ENCODE measurements at regions not wholly inside any gene's neighbourhood (a gene's known extent, or its start where the extent isn't known, plus 50 kb on each side); places are given as distances from the start of the nearest gene placed in this dataset.

DNA sequence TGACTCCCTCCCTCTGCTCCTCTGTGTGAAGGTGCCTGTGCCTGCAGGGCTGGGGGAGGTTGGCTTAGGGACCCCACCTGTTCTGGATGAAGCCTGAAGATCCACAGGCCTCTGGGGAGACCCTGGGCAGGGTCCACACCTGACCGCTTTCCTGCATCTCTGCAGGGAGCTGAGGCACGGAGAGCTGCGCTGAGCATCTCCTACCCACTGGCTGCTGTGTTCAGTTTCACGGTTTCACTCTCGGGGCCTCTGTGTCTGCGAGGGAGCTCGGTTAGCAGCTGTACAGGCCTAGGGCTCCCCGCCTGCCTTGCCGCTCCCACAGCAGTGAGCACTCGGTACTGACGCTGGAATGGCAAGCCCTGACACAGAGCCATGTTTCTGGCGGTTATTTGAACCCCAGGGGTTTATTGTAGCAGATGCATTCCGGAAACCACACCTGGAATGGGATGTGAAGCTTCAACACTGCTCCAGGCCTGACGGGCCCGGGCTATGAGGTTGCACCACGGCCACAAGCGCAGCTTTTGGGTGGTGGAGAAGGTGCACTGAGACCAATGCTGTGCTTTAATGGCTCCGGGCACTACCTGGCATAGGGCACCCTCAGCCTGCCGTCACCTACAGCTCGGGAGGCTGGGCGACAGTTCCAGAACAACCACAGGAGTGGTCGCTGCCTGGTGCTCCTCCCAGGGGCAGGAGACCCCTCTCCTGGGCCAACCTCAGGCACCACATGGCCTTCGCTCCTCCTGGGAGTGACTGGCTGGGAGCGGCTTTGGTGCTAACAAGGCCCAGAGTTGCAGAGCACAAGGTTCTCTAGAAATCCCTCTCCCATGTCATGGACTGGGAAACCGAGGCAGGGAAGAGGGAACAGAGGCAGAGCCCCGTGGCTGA, 257.9 kb downstream of the NDUFA10 start:
- DNase-seq (ENCODE audit: low read depth in 2 of 2) = no peak

DNA sequence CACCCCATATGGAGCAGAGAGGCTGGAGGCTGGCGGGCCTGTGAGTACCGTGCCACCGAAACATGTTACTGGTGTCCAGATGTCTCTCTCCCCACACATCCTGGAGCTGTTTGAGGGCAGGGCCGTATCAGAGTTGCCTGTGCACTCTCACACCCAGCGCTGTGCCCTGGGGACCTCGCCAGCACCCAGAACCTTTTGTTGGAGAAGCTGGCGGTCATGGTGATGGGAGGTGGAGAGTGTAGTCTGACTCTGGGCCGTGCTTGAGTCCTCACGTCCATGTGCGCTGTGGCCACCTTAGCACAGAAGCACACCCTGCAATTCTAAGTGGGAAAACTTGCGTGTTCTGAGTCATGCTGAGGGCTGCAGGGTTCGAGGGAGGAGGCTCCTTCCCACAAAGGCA, 259.2 kb downstream of the NDUFA10 start:
- DNase-seq (ENCODE audit: low read depth in 2 of 2) = no peak

DNA sequence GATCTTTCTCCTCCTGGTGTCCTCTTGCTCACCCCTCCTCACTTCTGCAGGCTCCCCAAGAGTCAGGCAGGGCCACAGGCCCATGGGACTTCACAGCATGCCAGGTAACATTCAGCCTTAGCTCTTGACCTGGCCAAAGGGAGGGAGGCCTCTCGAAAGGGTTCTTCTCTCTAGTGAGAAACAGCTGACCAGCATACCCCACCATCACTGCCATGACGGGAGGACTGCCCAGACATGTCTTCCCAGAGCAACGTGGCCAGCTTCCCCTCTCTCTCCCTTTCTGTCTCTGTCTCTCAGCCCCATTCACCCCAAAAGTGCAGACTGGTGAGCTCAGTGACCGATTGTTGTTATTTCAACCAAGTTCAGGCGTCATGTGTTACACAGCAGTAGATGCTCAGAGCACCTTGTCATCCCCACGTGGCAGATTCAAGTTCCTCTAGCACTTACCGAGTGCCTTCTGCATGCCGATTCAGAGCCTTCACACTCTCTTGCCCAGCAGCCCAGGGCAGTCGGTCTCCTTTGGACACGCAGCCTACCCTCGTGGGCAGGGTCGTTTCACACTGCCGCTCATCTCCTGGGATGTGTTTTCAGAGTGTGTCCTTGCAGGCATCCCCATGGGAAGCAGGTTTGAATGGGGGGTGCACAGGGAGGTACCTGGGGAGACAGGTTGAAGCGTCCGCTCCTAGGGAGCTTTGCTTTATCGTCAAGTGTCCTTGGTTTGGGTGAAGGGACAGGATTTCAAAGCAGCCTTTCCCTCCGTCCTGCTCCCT, 259.9 kb downstream of the NDUFA10 start:
- DNase-seq (ENCODE audit: low read depth in 2 of 2) = no peak

DNA sequence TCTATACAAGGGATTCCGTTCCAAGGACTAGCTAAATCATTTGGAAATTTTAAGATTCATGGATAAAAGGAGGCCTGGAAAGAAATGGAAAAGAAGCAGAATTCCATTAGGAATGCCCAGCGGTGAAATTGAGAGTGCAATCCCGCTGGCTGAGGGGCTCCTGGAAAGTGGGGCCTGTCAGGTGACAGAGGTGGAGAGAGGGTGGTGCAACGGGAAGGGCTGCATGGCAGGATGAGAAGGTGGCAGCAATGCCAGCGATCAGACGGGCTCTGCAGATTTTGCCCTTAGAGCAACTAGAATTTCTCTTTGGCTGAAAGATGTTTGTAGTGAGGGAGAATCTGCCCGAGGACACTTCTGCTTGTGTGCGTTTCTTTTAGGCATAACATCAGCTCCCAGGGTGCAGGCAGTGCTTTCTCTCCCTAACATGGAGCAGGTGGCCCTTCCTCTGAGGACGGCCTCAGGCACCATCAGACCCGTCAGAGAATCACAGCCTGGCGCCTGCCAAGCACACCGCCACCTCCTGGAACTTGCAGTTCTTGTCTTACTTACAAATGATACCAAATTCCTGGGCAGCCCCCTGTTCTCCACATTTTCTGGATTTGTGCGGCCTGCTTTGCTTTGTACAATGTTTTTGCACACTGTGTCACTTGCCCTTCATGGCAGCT, 261.6 kb downstream of the NDUFA10 start:
- DNase-seq (ENCODE audit: low read depth in 2 of 2) = no peak

DNA sequence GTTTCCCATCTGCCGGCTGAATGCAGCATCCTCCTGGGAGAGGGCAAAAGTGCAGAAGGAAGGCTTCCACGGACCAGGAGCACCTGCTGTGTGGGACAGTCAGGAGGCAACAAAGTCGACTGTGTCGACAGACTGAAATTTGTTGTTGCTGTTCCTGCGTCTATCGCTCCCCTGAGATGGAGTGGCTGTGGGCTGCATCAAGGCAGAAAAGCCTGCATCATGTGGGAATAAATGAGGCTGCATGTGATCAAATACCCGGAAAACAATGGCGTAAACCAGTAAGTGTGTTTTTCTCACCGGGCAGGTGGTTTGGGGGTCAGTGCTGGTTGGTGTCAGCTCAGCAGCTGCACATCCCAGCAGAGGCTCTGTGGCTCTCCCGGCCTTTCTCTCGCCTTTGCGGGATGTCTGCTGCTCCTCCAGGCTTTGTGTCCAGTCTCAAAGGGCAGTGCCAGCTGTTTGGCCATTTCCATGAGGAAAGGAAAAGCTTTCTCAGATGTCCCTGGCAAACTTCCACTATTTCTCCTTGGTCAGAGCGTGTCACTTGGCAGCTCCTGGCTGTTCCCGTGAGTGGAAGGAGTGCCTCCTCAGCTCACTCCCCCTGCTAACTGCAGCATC, 262.4 kb downstream of the NDUFA10 start:
- peak in 1 of 2 donors; percentile 9 for DNase-seq (ENCODE audit: low read depth in 2 of 2)

DNA sequence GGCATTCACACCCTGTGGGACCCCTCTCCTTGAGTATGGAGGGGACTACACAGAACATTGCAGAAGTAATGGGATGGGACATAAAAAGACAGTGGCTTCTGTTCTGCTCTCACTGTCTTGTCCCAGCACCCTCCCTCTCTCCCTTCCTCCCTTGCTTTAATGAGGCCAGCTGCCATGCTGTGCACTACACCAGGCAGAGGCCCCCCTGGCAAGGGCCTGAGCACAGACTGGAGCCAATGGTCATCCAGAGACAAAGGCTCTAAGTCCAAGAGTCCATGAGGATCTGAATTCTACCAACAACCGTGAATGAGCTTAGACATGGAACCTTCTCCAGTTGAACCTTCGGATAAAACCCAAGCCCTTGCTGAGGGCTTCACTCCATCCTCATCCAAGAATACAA, 263.0 kb downstream of the NDUFA10 start:
- DNase-seq (ENCODE audit: low read depth in 2 of 2) = no peak

DNA sequence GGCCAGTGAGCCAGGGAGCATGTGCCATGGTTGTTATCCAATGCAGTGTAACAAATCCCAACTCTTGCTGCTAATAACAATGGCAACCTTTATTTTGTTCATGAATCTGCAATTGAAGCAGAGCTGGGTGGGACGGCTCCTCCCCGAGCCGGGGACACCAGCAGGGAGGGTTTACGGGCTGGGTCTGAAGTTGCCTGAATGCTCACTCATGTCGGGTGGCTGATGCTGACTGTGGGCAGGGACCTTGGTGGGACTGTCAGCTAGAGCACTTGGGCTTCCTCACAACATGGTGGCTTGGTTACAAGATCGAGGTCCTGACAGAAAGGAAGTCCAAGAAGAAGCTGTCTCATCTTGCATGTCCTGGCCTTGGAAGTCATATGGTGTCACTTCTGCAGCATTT, 264.5 kb downstream of the NDUFA10 start:
- DNase-seq (ENCODE audit: low read depth in 2 of 2) = no peak

DNA sequence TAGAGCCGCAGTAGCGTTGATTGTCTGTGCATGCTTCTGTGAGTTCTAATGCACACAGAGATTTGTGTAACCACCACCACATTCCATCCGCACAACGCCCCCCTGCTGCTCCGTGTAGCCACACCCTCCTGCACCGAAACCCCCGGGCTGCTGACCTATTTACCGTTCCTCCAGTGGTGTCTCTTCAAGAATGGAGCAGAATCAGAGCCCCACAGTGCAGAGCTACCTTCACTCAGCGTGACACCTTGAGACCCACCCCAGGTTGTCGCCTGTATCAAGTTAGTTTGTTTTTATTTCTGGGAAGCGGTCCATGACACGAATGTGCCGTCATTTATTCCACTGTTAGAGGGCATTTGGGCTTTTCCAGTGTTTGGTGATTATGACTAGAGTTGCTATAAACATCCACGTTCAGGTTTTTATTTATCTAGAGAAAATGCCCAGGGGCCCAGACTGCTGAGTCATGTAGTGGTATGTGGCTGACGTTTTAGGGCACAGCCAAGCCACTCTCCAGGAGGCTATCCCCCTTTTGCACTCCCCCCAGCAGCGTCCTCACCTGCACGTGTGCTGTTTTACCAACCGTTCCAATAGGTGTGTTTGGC, 266.8 kb downstream of the NDUFA10 start:
- peak; percentile 45 to 83 for DNase-seq (ENCODE audit: low read depth in 2 of 2)

DNA sequence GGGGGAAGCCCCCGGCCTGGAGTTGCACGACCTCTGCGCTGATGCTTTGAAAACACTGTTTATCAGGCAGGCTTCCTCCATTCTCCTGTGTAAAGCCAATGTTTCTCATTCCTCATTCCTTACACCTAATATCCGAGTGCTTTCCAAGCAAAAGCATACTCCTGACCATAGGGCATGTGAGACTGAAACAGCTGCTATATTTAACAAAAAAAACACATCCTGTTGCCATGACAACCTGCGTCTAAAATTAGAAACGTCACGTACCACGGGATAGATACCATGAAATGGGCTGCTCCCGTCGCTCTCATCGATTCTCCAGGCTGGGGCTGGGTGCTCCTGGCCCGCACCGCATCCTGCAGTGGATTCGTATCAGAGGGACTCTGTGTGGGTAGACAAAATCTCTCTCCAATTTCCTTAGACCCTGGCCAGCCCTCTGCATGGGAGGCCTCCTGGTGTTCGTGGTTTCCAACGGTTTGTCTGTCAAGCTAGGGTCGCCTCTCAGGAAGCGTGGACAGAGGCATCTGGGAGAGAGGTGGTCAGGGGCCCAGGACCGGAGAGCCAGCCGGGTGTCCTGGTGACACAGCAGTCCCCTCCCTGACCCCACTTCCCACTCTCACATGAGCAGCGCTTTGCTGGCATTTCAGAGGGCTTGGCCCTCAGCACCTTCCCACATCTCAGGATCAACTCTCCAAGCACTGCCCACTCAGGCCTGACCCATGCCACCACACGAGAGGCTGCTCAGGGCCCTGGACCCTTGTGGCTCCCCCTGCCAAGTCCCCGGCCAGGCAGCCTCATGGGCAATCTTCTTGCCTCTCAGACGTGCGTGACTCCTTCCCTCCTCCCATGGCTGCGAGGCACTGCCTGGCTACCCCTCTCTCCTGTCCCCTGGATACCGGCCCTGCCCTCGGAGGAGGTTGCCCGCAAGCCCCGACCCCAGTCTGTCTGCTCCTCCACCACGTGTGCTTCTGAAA, 268.1 kb downstream of the NDUFA10 start:
- peak; percentile 56 to 78 for DNase-seq (ENCODE audit: low read depth in 2 of 2)

DNA sequence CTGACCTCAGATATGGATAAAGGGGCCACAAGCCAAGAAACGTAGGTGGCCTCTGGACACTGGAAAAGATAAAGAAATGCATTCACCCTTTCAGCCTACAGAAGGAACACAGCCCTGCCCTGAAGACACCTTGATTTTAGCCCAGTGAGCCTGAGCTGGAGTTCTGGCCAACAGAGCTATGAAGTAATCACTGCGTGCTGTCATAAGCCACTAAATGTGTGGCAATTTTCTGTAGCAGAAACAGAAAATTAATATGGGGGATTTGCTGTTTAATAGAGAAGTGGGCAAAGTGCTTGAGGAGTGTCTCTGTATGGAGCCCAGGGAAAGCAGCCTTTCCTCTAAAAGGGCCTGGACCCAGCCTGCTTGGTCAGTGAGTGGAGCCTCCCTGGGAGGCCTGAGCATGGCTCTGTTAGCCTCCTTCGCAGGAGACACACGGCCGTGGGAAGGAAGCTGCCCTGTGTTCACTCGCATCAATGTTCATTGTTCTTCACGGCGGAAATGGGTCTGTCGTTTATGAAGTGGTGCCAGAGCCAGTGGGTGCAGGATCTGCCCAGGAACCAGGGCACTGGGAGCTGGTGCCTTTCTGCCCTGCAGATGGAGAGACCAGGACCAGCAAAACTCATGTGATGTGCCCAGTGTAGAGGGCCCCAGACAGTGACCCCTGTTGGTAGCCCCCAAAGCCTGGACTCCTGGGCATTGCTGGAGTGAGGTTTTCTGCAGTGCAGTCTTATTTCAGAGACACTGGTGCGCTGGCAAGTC, 268.9 kb downstream of the NDUFA10 start:
- DNase-seq (ENCODE audit: low read depth in 2 of 2) = peak in 1 of 2 donors; percentile 2

DNA sequence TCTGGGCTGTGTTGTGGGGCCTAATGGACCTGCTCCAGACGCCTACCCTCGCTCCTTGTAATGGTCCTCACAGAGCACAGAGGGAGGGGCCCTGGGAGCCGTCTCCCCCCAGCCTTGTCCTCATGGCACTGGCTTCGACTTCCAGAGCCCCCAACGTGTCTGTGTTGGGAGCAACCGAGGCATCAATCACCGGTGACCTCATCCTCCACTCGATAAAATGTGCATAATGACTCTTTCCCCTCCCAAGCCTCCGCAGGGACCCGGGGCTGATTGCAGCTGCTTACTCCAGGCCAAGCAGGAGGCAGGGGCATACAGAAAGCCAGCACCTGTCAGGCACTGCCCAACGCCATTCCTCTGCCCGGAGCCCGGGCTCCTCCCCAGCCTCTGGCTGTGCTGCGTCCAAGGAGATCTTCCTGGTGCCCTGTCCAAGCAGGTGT, 271.7 kb downstream of the NDUFA10 start:
- DNase-seq (ENCODE audit: low read depth in 2 of 2) = no peak

DNA sequence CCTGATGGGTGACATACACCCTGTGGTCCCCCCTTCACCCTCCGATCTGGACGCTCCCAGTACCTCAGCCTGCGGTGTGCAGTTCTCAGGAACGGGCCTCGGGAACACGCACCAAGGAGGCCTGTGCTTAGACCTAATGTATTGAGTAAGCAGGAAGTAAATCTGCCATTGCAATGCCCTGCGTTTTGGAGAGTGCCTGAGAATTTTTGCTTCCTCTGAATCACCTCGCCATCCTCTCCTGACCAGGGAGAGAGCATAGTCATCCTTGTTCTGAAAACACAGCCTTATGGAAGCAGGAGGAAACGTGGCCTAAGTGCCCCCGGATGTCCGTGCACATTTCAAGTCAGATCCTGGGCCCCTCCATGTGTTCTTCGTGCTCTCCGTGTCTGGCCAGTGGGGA, 272.2 kb downstream of the NDUFA10 start:
- peak in 1 of 2 donors; percentile 8 for DNase-seq (ENCODE audit: low read depth in 2 of 2)

DNA sequence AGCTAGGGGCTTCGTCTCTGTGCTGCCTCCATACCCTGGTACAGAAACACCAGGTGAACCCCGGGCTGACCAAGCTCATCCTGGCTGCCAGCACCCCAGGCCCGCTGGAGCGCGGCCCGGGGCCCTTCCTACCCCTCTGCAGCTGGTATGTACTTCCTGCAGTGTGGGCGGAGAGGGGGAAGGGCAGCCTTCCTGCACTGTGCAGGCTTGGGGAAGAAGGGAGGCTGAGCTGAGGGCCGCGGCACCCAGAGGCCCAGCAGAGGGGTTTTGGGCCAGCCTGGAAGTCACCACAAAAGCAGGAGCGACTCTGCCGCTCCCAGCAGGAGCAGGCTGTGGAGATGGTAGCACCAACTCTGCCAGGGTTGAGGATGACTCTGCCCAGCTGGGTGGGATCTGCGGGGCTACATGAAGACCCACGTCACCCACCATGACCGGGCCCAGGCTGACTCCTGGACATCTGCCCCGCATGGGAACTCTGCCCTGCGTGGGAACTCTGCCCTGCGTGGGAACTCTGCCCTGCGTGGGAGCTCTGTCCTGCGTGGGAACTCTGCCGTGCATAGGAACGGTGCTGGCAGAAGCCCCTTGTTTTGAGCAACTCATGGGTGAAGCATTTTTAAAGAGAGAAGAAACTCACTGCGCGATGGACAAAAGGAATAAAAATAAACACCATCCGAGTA, 273.3 kb downstream of the NDUFA10 start:
- DNase-seq (ENCODE audit: low read depth in 2 of 2) = peak in 1 of 2 donors; percentile 32

DNA sequence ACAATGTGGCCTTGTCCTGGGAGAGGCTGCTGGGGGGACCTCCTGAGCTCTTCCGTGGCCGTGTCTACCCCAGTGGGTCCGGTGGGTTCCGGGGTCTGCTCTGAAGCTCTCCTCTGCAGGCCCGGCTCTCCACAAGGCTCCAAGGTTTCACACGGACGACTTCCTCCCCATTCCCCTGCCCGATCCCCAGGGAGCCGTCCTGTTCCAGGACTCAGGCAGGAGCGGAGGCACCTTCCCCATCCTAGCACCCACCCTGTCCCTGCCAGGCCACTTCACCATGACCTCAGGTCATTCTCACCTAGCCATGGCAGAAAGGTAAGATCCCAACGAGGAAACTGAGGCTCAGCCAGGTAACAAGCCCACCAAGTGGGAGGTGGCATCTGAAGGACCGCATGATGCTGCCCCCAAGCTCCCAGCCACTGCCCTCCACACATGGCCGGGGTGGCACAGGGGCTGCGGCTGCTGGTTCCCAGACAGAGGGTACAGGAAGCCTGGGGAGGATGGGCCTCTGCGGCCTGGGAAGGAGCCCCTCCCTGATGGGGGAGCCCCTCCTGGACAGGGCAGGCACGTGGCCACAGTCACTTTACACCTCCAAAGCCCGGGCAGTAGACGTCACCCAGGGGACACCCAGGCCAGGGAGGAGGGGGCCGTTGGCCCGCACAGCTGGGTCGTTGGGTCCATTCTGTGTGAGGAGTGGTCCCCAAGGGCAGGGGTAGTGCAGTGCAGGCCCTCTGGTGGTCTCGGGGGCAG, 274.0 kb downstream of the NDUFA10 start:
- no peak for DNase-seq (ENCODE audit: low read depth in 2 of 2)

DNA sequence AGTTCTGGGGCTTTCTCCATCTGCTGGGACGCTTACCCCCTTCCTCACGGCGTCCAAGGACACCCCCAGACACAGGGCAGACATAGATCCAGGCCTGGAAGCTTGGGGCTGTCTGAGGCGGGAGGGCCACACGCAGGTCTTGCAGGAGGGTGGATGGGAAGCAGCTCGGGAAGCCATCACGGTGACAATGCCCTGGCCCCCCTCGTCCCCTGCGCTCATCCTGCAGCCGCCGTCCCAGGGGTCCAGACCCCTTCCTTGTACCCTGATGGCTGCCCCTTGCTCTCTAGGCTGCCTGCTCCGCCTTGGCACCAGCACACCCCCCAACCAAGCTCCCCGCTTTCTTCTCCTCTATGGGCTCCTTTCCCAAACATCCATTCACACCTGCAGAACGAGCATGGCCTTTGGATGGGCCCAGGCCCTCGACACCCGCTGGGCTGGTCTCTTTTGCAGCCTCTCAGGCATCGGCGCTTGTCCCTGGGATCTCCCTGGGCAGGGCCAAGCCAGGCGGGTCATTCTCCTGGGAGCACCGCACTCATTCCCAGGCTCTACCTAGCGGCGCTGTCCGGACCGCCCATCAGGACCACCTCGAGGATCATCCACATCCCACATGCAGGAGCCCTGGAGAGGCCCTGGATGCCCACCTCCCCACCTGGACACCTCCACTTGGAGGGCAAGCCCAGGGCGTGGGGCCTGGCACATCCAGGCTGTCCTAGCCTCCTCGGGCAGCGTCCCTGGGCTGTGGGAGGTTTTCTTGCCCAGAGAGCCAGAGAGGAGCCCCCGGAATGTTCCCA, 274.9 kb downstream of the NDUFA10 start:
- DNase-seq (ENCODE audit: low read depth in 2 of 2) = no peak

DNA sequence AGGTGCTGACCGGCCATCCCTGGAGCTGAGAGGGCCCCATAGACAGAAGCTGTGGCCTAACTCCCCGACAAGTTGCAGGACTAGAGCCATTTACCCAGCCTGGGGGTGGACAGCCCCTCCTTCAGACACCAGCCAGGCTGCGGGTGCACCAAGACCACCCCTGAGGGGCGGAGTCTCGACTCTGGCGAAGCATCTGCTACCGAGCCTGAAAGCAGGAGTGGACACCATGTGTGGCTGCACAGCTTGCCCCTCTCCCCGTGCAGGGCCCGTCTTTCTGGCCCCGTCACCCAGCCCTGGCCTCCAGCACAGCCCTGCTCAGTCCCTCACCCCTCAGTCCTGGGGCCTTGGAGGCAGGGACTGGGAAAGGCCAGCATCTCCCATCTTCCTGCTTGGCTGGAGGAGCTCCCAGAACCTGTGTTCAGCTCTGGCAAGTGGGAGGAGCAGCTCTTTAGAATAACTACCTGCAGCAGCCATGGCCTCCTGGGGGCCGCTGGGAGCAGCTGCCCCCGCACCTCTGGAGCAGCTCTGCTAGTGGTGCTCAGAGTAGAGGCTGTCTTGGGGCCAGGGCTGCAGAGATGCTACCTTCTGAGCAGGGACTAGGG, 275.8 kb downstream of the NDUFA10 start:
- DNase-seq (ENCODE audit: low read depth in 2 of 2) = no peak

DNA sequence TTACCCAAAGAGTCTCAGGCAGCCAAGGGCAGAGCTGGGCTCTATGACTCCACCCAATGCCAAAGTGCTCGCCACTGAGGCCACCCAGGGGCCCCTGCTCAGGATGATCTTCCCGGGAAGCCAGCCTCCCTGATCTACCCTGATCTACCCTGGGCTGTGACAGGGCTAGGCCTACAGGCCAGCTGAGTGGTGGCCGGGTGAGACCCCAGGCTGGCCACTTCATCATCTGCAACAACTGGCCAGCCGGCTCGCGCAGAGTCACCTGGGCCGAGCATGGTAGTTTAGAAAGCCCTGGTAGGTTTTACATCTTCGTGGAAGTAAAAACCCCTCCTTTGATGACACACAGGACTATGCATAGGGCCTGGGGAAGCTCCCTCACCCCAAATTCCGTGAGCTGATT, 276.3 kb downstream of the NDUFA10 start:
- DNase-seq (ENCODE audit: low read depth in 2 of 2) = no peak

All from dermis microvascular lymphatic vessel endothelial cell (primary cell).